Transverse colon (tissue), 4 donors: ENCODE measurements at regions not wholly inside any gene's neighbourhood (a gene's known extent, or its start where the extent isn't known, plus 50 kb on each side); places are given as distances from the start of the nearest gene placed in this dataset.

ENCODE experiments used
- DNase-seq: peaks from one replicate; pipeline ENCODE4 v3.0.0-alpha.2; 2019
- H3K27ac ChIP-seq, 4 donors: fragments of 200-600 bp; sonication (generic); 2 replicates each; pipeline ENCODE4 v1.5.1; 2016 to 2018; ENCODE audit warnings: inconsistent platforms in 4 of 4
- H3K27me3 ChIP-seq: fragments of 200-600 bp; sonication (generic); 2 replicates; pipeline ENCODE4 v1.5.1; 2017; ENCODE audit warnings: inconsistent platforms
- H3K36me3 ChIP-seq, 4 donors: fragments of 200-600 bp; sonication (generic); 2 replicates each; pipeline ENCODE4 v1.5.1; 2017 to 2019; ENCODE audit warnings: inconsistent platforms in 4 of 4
- H3K4me1 ChIP-seq, 4 donors: fragments of 200-600 bp; sonication (generic); 2 replicates each; pipeline ENCODE4 v1.5.1; 2017 to 2020; ENCODE audit warnings: inconsistent platforms in 4 of 4
- H3K4me3 ChIP-seq, 4 donors: fragments of 200-600 bp; sonication (generic); 1 replicate in 1 of 4; 2 replicates in 3 of 4; pipeline versions ENCODE4 v1.5.1 to v1.6.1; 2017 to 2019; ENCODE audit warnings: inconsistent platforms in 4 of 4
- H3K9me3 ChIP-seq, 2 donors: fragments of 200-600 bp; sonication (generic); 2 replicates each; pipeline ENCODE4 v1.5.1; 2017 to 2019; ENCODE audit warnings: inconsistent platforms in 2 of 2
- EP300 ChIP-seq: sonication (generic); formaldehyde crosslinking; IDR thresholded peaks from one replicate; pipeline ENCODE4 v1.6.1; 2017; ENCODE audit warnings: antibody characterized with exemption, low read depth
- POLR2A ChIP-seq: fragments of 450-650 bp; IDR thresholded peaks from one replicate; pipeline ENCODE4 v1.6.1; 2016; ENCODE audit warnings: antibody characterized with exemption, mild to moderate bottlenecking, moderate library complexity
- POLR2AphosphoS5 ChIP-seq, 3 donors: sonication (generic); formaldehyde crosslinking; IDR thresholded peaks; one replicate each; pipeline ENCODE4 v1.6.1; 2016; ENCODE audit warnings: antibody characterized with exemption in 3 of 3
- WGBS, 2 donors: methylation state at CpG; one replicate each; pipeline ENCODE4 v1.1.5; 2018; ENCODE audit warnings: low coverage in 1 of 2; 5-methylcytosine and 5-hydroxymethylcytosine counted together
- in situ Hi-C, 4 donors: fragments of 200-750 bp; cut with MboI; loops; one replicate each; pipeline versions ENCODE4 v1.15.0 to v1.15.1; 2017; ENCODE audit warnings: low sequenced_read_pairs in 3 of 4, low pct_ligation_motif_present in 1 of 4, low pct_unique_long_range_greater_than_20kb in 1 of 4
- intact Hi-C: fragments of 100-400 bp; cut with DNase I; formaldehyde crosslinking; loops from one replicate; pipeline ENCODE4 v1.15.1; 2023; ENCODE audit warnings: low total_unique reads
- TF ChIP-seq, protein P1 (sequence below), 5 experiments: fragments of 200-600 bp in 3 of 5; fragments of 450-650 bp in 2 of 5; sonication (generic) in 3 of 5; IDR thresholded peaks; 1 replicate in 2 of 5; 2 replicates in 3 of 5; pipeline ENCODE4 v1.5.1; 2016 to 2017; ENCODE audit warnings: antibody characterized with exemption in 5 of 5, inconsistent platforms in 3 of 5, mild to moderate bottlenecking in 2 of 5, moderate library complexity in 1 of 5

DNA sequence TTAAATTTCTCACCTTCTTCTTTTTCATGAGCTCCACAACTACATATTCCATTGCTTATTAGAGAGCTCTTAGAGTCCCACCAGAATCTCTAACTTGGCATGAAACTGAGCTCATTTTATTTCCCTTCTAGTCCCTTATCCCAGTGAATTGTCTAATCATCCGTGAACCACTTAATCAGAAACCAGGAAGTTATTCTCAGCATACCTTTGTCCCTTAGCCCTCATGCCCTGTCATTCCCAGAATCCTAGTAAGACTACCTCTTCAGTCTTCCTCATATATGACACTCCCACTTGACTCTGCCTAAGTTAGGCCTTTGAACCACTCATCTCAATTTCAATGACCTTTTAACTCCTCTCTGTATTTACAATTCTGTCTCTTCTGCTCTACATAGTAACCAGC lies 93.0 kb upstream of the PAPPA start:
- no peak for DNase-seq
- Histone ChIP-seq H3K4me1 (no peaks in the 10 kb centered on the region), H3K36me3 (no peaks in the 10 kb centered on the region), H3K9me3 (no peaks in the 10 kb centered on the region), H3K27me3 (no peaks in the 10 kb centered on the region), H3K4me3 (no peak overlapping the region), H3K27ac (no peak overlapping the region)
- TF ChIP-seq, protein P1, sequence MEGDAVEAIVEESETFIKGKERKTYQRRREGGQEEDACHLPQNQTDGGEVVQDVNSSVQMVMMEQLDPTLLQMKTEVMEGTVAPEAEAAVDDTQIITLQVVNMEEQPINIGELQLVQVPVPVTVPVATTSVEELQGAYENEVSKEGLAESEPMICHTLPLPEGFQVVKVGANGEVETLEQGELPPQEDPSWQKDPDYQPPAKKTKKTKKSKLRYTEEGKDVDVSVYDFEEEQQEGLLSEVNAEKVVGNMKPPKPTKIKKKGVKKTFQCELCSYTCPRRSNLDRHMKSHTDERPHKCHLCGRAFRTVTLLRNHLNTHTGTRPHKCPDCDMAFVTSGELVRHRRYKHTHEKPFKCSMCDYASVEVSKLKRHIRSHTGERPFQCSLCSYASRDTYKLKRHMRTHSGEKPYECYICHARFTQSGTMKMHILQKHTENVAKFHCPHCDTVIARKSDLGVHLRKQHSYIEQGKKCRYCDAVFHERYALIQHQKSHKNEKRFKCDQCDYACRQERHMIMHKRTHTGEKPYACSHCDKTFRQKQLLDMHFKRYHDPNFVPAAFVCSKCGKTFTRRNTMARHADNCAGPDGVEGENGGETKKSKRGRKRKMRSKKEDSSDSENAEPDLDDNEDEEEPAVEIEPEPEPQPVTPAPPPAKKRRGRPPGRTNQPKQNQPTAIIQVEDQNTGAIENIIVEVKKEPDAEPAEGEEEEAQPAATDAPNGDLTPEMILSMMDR (IDR thresholded peaks at IDR 0.05): no peak
- no peak for TF ChIP-seq POLR2A
- no peak for TF ChIP-seq POLR2AphosphoS5 (IDR thresholded peaks at IDR 0.05)
- TF ChIP-seq EP300: no peak
- WGBS, 2 donors: 59 to 78% methylated on average over 1 of the region's 1 CpG
- in situ Hi-C loops: no loop called here
- intact Hi-C loops: no loop called here

DNA sequence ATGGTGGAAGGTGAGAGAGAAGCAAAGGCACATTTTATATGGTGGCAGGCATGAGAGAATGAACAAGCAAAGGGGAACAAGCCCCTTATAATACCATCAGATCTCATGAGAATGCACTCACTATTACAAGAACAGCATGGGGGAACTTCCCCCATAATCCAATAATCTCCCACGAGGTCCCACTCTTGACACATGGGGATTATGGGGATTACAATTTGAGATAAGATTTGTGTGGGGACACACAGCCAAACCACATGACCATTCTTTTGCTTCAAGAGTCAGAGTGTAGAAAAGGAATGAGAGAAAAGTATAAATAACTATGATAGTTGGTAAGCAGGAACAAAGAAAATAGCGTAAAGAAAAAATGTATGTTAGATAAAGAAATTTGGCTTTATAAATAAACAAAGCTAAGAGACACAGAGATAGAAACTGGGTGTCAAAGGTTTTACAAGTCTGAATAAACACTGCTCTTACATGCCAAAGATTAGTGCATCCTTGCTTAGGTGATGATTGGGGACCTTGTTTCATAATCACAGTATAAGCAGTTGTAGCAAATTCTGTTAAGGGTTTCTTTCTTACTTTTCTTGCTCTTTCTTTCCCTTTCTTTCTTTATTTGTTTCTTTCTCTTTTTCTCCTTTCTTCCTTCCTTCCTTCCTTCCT lies 91.9 kb upstream of the PAPPA start:
- no peak overlapping the region for H3K4me3 ChIP-seq
- no peaks in the 10 kb centered on the region for H3K27me3 ChIP-seq
- intact Hi-C loops (no loop called here), in situ Hi-C loops (no loop called here)
- no peaks in the 10 kb centered on the region for H3K4me1 ChIP-seq
- no peaks in the 10 kb centered on the region for H3K9me3 ChIP-seq
- DNase-seq: no peak
- no peak for TF ChIP-seq EP300
- TF ChIP-seq POLR2A: no peak
- 59 to 69% methylated on average over 2 of the region's 2 CpGs for WGBS, 2 donors
- H3K36me3 ChIP-seq: no peaks in the 10 kb centered on the region
- H3K27ac ChIP-seq: no peak overlapping the region

DNA sequence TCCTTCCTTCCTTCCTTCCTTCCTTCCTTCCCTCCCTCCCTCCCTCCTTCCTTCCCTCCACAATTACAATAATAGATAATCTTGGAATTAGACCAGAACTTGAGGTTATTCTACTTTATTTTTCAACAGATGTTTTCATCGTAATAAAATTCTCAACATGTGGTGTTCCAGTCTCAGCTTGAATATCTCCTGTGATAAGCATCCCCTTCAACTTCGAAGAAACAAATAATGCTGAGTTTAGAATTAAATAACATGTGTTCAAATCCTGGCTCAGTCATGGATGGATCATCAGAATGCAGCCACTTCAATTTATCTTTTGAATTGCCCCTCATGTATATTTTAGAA lies 91.4 kb upstream of the PAPPA start:
- H3K36me3 ChIP-seq: no peaks in the 10 kb centered on the region
- no peaks in the 10 kb centered on the region for H3K9me3 ChIP-seq
- TF ChIP-seq, protein P1 (IDR thresholded peaks at IDR 0.05): no peak
- 84 to 85% methylated on average over 2 of the region's 2 CpGs for WGBS, 2 donors
- no peak overlapping the region for H3K4me3 ChIP-seq
- no peaks in the 10 kb centered on the region for H3K4me1 ChIP-seq
- in situ Hi-C loops (no loop called here), intact Hi-C loops (no loop called here)
- no peak overlapping the region for H3K27ac ChIP-seq
- DNase-seq: no peak
- no peaks in the 10 kb centered on the region for H3K27me3 ChIP-seq

DNA sequence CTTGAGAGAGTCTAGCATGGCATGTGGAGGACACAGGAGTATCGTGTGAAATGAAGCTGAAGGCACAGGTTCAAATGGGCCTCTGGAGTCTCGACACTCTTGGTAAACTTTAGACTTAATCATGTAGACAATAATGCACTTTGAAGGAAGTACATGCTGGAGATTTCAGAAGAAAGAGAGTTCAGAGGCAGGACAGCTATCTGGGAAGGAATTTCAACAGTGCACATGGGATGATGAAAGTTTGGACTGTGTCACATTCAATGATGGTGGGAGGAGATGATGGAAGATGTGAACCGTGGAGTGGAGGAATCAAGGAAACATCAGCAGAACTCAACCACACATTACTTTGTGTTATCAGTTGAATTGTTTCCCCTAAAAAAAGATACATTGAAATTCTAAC lies 88.6 kb upstream of the PAPPA start:
- Histone ChIP-seq H3K36me3 (no peaks in the 10 kb centered on the region), H3K4me3 (no peak overlapping the region), H3K27ac (no peak overlapping the region), H3K4me1 (no peaks in the 10 kb centered on the region), H3K27me3 (no peaks in the 10 kb centered on the region), H3K9me3 (no peaks in the 10 kb centered on the region)
- DNase-seq: no peak
- intact Hi-C loops (no loop called here), in situ Hi-C loops (no loop called here)
- WGBS, 2 donors: 80 to 86% methylated on average over 3 of the region's 3 CpGs
- TF ChIP-seq EP300 (no peak), POLR2AphosphoS5 (IDR thresholded peaks at IDR 0.05) (no peak), POLR2A (no peak)
- TF ChIP-seq, protein P1 (IDR thresholded peaks at IDR 0.05): no peak

DNA sequence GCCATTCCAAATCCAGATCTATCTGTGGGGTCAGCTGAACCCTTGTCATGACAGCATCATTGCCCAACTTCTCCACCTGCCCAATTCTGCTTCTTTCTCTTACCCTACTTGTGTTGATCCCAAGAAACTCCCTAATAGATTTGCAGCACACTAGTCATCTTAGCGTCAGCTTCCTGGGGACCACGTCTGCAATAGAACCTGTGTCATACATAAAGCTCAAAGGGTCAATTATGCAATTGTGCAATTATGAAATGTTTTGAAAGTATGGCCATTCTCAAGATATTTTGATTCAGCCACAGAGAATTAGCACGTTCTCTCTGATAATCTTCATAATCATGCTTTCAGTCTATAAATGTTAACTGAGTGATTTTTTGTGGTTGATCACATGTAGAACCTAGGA lies 87.4 kb upstream of the PAPPA start:
- no peak for DNase-seq
- Histone ChIP-seq H3K27me3 (no peaks in the 10 kb centered on the region), H3K9me3 (no peaks in the 10 kb centered on the region), H3K27ac (no peak overlapping the region), H3K4me1 (no peaks in the 10 kb centered on the region), H3K36me3 (no peaks in the 10 kb centered on the region), H3K4me3 (no peak overlapping the region)
- intact Hi-C loops (no loop called here), in situ Hi-C loops (no loop called here)
- WGBS, 2 donors: 81 to 83% methylated on average over 3 of the region's 3 CpGs
- no peak for TF ChIP-seq EP300
- no peak for TF ChIP-seq POLR2AphosphoS5 (IDR thresholded peaks at IDR 0.05)
- TF ChIP-seq, protein P1 (IDR thresholded peaks at IDR 0.05): no peak
- no peak for TF ChIP-seq POLR2A
